CD4-positive, alpha-beta T cell (primary cell): ENCODE measurements at regions not wholly inside any gene's neighbourhood (a gene's known extent, or its start where the extent isn't known, plus 50 kb on each side); places are given as distances from the start of the nearest gene placed in this dataset.

ENCODE experiments used
- ATAC-seq: fragments of 200-7000 bp; cut with Tn5 transposase; one replicate; pipeline ENCODE4 v1.10.0; 2022; ENCODE audit warnings: mild to moderate bottlenecking; ENCODE audit not compliant: poor library complexity
- CTCF ChIA-PET: fragments of 350-600 bp; sonication (Branson Sonifier 250); formaldehyde crosslinking; loops from one replicate; lab custom pipeline; 2021; ENCODE audit warnings: antibody characterized with exemption, inconsistent platforms; lab: Charles Lee
- POLR2A ChIA-PET: fragments of 350-600 bp; sonication (Branson Sonifier 250); formaldehyde crosslinking; loops from one replicate; lab custom pipeline; 2021; ENCODE audit warnings: antibody characterized with exemption, inconsistent platforms; lab: Charles Lee
- DNase-seq, 14 experiments: peaks; one replicate each; pipeline ENCODE4 v3.0.0-alpha.2; 2013 to 2020; ENCODE audit warnings: mixed read lengths in 2 of 14
- H3K27ac ChIP-seq, 2 donors: one replicate each; pipeline versions ENCODE4 v1.5.1 to v1.7.0; 2013; ENCODE audit warnings: low read length in 2 of 2, low read depth in 1 of 2, mild to moderate bottlenecking in 1 of 2
- H3K27me3 ChIP-seq, 2 experiments: 1 replicate in 1 of 2; 2 replicates in 1 of 2; pipeline versions ENCODE4 v1.6.1 to v1.7.0; 2013; ENCODE audit warnings: low read length in 2 of 2, control low read depth in 1 of 2, mild to moderate bottlenecking in 1 of 2, moderate library complexity in 1 of 2; ENCODE audit not compliant: insufficient read depth in 2 of 2, control insufficient read depth in 1 of 2
- H3K36me3 ChIP-seq: one replicate; pipeline ENCODE4 v1.6.1; 2013; ENCODE audit warnings: low read length, control low read depth; ENCODE audit not compliant: insufficient read depth
- H3K4me1 ChIP-seq: one replicate; pipeline ENCODE4 v1.6.1; 2013; ENCODE audit warnings: low read length, control low read depth; ENCODE audit not compliant: insufficient read depth
- H3K4me3 ChIP-seq: one replicate; pipeline ENCODE4 v1.5.1; 2013; ENCODE audit warnings: mild to moderate bottlenecking, low read length, moderate library complexity
- H3K9me3 ChIP-seq, 2 experiments: 1 replicate in 1 of 2; 2 replicates in 1 of 2; pipeline versions ENCODE4 v1.6.1 to v1.7.0; 2013; ENCODE audit warnings: low read length in 2 of 2, mild to moderate bottlenecking in 2 of 2, control low read depth in 1 of 2, moderate library complexity in 1 of 2; ENCODE audit not compliant: control insufficient read depth in 1 of 2, insufficient read depth in 1 of 2
- H3K27ac Mint-ChIP-seq: one replicate; pipeline ENCODE4 v1.8.0; 2020; ENCODE audit warnings: mixed read lengths
- H3K27me3 Mint-ChIP-seq: one replicate; pipeline ENCODE4 v1.8.0; 2021; ENCODE audit warnings: mixed read lengths
- H3K36me3 Mint-ChIP-seq: one replicate; pipeline ENCODE4 v1.8.0; 2021; ENCODE audit warnings: low read depth, mixed read lengths
- H3K4me1 Mint-ChIP-seq: one replicate; pipeline ENCODE4 v1.8.0; 2021; ENCODE audit warnings: low read depth, mixed read lengths
- H3K4me3 Mint-ChIP-seq: one replicate; pipeline ENCODE4 v1.8.0; 2020; ENCODE audit warnings: mild to moderate bottlenecking, mixed read lengths
- H3K9me3 Mint-ChIP-seq: one replicate; pipeline ENCODE4 v1.8.0; 2020; ENCODE audit warnings: mixed read lengths
- CTCF ChIP-seq: fragments of 200-600 bp; IDR thresholded peaks from one replicate; pipeline ENCODE4 v1.8.0; 2022; ENCODE audit warnings: antibody characterized with exemption, mild to moderate bottlenecking
- intact Hi-C, 2 experiments: fragments of 100-400 bp; cut with DNase I in 1 of 2; cut with micrococcal nuclease in 1 of 2; formaldehyde crosslinking; loops; one replicate each; pipeline versions ENCODE4 v1.15.1 to v1.9.0; 2023 to 2025; cut with DNase I, micrococcal nuclease

- Mint-ChIP-seq H3K9me3 (no peaks in the 10 kb centered on the region), H3K36me3 (no peaks in the 10 kb centered on the region), H3K4me1 (no peaks in the 10 kb centered on the region), H3K4me3 (no peak overlapping the region), H3K27me3 (no peaks in the 10 kb centered on the region), H3K27ac (no peak overlapping the region)
- H3K4me1 ChIP-seq: no peaks in the 10 kb centered on the region
- TF ChIP-seq CTCF: no peak
- ChIA-PET POLR2A (no interaction called here), CTCF (no interaction called here)
- H3K36me3 ChIP-seq: no peaks in the 10 kb centered on the region
- no peak overlapping the region for H3K4me3 ChIP-seq
- H3K27me3 ChIP-seq: no peaks in the 10 kb centered on the region
- ATAC-seq (no peak), DNase-seq (no peak)
- intact Hi-C loops: no loop called here
- H3K9me3 ChIP-seq: peaks cover 0 to 4% of the 10 kb centered on the region in 2 experiments
- no peak overlapping the region for H3K27ac ChIP-seq
Measured at GRCh38 chr6:98650941-98651340, 183.4 kb upstream of the POU3F2 start.

DNA sequence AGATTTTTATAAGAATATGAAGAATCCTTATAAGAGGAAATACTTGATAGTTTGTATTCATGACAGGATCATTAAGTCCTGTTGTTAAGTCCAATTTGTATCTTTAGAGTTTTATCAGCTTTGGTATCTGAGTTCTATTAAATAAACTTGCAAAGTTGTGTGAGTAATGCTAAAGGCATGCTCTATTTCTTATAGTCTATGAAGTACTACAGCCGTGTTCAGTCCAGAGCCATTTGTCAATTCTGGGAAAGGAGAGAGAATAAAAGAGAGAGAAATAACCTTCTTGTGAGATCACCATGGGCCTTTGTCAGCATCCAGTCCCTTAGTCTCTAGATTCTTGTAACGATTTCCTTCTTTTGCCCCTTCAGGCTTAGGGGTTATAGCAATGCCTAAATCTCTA is 181.2 kb upstream of the POU3F2 start:
- no peak overlapping the region for H3K27ac Mint-ChIP-seq
- Histone ChIP-seq H3K27me3 (no peaks in the 10 kb centered on the region), H3K27ac (no peak overlapping the region), H3K9me3 (no peaks in the 10 kb centered on the region), H3K36me3 (no peaks in the 10 kb centered on the region), H3K4me3 (no peak overlapping the region), H3K4me1 (no peaks in the 10 kb centered on the region)
- H3K4me1 Mint-ChIP-seq: no peaks in the 10 kb centered on the region
- no peak overlapping the region for H3K4me3 Mint-ChIP-seq
- H3K9me3 Mint-ChIP-seq: no peaks in the 10 kb centered on the region
- ATAC-seq (no peak), DNase-seq (no peak)
- H3K36me3 Mint-ChIP-seq: no peaks in the 10 kb centered on the region
- no peak for TF ChIP-seq CTCF
- no peaks in the 10 kb centered on the region for H3K27me3 Mint-ChIP-seq
- intact Hi-C loops: no loop called here
- ChIA-PET CTCF (no interaction called here), POLR2A (no interaction called here)

- TF ChIP-seq CTCF: no peak
- no peaks in the 10 kb centered on the region for H3K36me3 Mint-ChIP-seq
- Histone ChIP-seq H3K27ac (no peak overlapping the region), H3K36me3 (no peaks in the 10 kb centered on the region), H3K4me3 (no peak overlapping the region), H3K4me1 (no peaks in the 10 kb centered on the region), H3K27me3 (no peaks in the 10 kb centered on the region), H3K9me3 (no peaks in the 10 kb centered on the region)
- ATAC-seq (no peak), DNase-seq (peak in 1 of 14 experiments; percentile 0)
- H3K9me3 Mint-ChIP-seq: no peaks in the 10 kb centered on the region
- POLR2A ChIA-PET: no interaction called here
- H3K4me3 Mint-ChIP-seq: no peak overlapping the region
- intact Hi-C loops: no loop called here
- no peaks in the 10 kb centered on the region for H3K4me1 Mint-ChIP-seq
- H3K27me3 Mint-ChIP-seq: no peaks in the 10 kb centered on the region
- CTCF ChIA-PET: no interaction called here
- no peak overlapping the region for H3K27ac Mint-ChIP-seq
Measured at GRCh38 chr6:98657764-98658163, 176.6 kb upstream of the POU3F2 start.
